GM12801 (cell line): ENCODE measurements at regions not wholly inside any gene's neighbourhood (a gene's known extent, or its start where the extent isn't known, plus 50 kb on each side); places are given as distances from the start of the nearest gene placed in this dataset.

ENCODE experiments used
- TF ChIP-seq, protein P1 (sequence below): IDR thresholded peaks from one replicate; pipeline ENCODE4 v1.5.1; 2011; ENCODE audit warnings: control low read depth; ENCODE audit not compliant: insufficient read length; ENCODE audit errors: extremely low read depth

DNA sequence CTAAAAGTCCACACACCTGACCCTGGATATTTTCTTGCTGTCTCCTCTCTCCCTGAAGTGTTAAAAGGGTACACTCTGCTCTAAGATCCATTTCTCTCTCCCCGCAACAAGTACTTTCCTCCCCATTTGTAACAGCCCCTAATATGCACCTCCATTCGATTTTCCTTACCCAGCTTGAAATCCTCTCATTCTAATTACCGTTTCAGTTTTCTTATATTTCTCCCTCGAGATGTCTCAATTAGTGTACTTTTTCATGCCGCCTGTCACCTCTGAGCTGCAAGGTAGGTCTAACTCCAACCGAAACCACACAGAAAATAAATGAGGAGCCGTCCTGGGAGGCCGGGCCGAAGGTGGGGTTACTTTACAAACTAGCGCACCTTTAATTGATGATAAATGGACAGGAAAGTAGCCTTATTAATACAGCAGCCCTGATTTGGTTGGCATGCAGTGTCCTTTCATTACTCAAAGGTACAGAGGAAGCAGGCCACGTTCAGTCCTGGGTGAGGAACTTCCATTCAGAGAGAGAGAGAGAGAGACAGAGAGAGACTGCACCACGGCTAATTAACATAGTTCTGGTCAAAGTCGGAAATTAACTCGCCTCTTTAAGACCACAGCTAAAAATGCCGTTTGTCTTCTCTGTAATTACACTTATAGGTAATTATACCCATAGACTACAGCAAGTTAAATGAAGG lies 319.9 kb downstream of the ARRDC4 start:
- TF ChIP-seq, protein P1, sequence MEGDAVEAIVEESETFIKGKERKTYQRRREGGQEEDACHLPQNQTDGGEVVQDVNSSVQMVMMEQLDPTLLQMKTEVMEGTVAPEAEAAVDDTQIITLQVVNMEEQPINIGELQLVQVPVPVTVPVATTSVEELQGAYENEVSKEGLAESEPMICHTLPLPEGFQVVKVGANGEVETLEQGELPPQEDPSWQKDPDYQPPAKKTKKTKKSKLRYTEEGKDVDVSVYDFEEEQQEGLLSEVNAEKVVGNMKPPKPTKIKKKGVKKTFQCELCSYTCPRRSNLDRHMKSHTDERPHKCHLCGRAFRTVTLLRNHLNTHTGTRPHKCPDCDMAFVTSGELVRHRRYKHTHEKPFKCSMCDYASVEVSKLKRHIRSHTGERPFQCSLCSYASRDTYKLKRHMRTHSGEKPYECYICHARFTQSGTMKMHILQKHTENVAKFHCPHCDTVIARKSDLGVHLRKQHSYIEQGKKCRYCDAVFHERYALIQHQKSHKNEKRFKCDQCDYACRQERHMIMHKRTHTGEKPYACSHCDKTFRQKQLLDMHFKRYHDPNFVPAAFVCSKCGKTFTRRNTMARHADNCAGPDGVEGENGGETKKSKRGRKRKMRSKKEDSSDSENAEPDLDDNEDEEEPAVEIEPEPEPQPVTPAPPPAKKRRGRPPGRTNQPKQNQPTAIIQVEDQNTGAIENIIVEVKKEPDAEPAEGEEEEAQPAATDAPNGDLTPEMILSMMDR, result no peak

DNA sequence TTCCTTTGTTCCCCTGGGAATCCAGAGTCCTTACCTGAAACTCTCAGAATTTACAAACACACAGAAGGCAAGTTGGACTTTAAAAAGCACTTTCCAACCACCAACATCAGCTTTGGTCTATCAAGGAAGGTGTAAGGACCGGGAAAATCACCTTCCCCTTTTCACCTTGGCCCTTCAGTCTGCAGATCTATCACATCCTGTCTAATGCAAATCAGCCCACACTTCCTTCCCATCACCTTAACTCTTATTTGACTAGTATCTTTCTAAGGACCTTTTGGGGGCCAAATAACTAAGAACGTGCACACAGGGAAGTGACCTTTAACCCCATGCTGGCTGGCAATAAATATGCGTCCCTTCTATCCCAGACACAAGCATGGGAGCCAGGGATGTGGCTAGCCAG lies 320.6 kb downstream of the ARRDC4 start:
- TF ChIP-seq, protein P1, result no peak

GRCh38 chr15:98282656-98283332 lies 322.3 kb downstream of the ARRDC4 start:
- TF ChIP-seq, protein P1, result no peak

DNA sequence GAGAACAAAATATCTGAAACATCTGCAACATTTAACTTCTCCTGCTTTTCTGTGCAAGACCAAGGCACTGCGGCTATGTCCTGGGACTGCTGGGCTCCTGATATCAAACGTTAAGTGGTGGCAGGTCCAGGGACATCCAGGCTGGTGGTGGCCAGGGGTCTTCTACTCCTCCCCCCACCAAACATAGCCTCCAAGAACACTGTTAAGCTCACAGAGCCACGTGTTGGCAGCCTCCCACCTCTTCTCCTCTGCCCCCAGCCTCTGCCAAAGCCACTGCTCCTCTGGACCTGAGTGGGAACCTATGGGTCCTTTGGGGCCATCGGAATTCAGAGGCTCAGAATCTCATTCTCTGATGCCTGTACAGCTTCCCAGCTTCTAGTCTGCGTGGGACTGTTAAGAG lies 325.7 kb downstream of the ARRDC4 start:
- TF ChIP-seq, protein P1, result no peak

DNA sequence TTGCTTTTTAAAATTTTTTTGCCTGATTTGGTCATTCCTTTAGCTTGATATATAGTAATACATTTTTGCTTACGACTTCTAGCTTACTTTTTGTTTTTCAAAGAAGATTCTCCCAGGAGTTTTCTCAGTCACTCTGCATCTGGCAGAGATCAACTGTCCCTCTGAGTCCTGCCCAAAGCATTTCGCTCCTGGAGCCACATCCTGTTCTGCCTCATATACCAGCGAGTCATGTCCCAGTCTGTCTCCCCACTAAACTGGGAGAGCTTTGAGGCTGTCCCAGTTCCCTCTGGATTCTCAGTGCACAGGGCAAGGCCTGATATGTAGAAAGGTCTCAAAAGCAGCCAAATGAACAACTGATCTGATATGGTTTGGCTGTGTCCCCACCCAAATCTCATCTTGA lies 326.3 kb downstream of the ARRDC4 start:
- TF ChIP-seq, protein P1, result no peak

DNA sequence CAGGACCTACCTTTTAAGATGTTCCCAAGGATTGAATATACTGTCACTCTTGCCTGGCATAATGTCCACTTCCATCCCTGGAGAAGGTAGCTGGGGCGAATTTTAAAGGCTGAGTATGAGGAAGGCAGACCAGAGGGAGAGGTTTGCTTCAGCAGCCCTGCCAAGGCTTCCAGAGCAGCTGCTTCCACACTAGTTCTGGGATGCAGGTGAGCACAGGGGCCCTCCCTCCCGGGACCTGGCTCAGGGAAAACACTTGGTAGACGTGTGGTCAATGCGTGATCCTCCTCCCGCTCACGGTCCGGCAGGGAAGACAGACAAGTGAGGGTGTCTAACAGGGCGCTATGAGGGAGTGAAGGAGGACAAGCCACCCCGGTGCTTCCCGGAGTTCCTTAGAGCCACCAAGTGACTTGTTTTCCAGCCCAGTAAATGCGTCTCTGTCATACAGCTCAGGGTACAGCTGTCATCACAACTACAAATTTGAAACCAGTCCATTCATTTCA lies 327.6 kb downstream of the ARRDC4 start:
- TF ChIP-seq, protein P1, result no peak

- TF ChIP-seq, protein P1, result no peak
These were observed 329.2 kb downstream of the ARRDC4 start for GRCh38 chr15:98289747-98290146.
